H1 (cell line): ENCODE measurements at regions not wholly inside any gene's neighbourhood (a gene's known extent, or its start where the extent isn't known, plus 50 kb on each side); places are given as distances from the start of the nearest gene placed in this dataset.

Experiments
- EZH2 ChIP-seq: fragments of 200-600 bp; sonication (generic); IDR thresholded peaks from 2 replicates; pipeline ENCODE4 v1.7.1; 2012; ENCODE audit warnings: low read depth, mild to moderate bottlenecking, moderate library complexity, low read length, inconsistent platforms; ENCODE audit not compliant: severe bottlenecking
- HDAC2 ChIP-seq, 2 experiments: fragments of 300-600 bp in 1 of 2; sonication (generic) in 1 of 2; IDR thresholded peaks; 2 replicates each; pipeline ENCODE4 v1.6.1; 2011 to 2012; ENCODE audit warnings: low read depth in 2 of 2, low read length in 2 of 2, mild to moderate bottlenecking in 2 of 2, moderate library complexity in 2 of 2, borderline replicate concordance in 1 of 2, inconsistent platforms in 1 of 2
- JUND ChIP-seq: IDR thresholded peaks from 2 replicates; pipeline ENCODE4 v1.6.1; 2011; ENCODE audit warnings: mild to moderate bottlenecking, improper control_type of control experiment, low read length
- KDM1A ChIP-seq: fragments of 200-600, 300-600 bp; sonication (generic); IDR thresholded peaks from 2 replicates; pipeline ENCODE4 v1.7.1; 2016; ENCODE audit warnings: mild to moderate bottlenecking, low read length, borderline replicate concordance
- MAFK ChIP-seq: IDR thresholded peaks from 2 replicates; pipeline ENCODE4 v1.6.1; 2012; ENCODE audit warnings: low read depth, mild to moderate bottlenecking, improper control_type of control experiment, low read length
- NANOG ChIP-seq: IDR thresholded peaks from 2 replicates; pipeline ENCODE4 v1.6.1; 2011; ENCODE audit warnings: low read length, low read depth, mild to moderate bottlenecking, inconsistent platforms; ENCODE audit not compliant: insufficient read depth, poor library complexity, severe bottlenecking
- POLR2A ChIP-seq, 2 experiments: IDR thresholded peaks; 1 replicate in 1 of 2; 2 replicates in 1 of 2; pipeline ENCODE4 v1.6.1; 2011; ENCODE audit warnings: low read depth in 2 of 2, low read length in 2 of 2, mild to moderate bottlenecking in 2 of 2; ENCODE audit errors: control extremely low read depth in 1 of 2
- SP1 ChIP-seq: IDR thresholded peaks from 2 replicates; pipeline ENCODE4 v1.6.1; 2011; ENCODE audit warnings: low read depth, low read length
- SP2 ChIP-seq: IDR thresholded peaks from 2 replicates; pipeline ENCODE4 v1.6.1; 2012; ENCODE audit warnings: mild to moderate bottlenecking, low read length, inconsistent platforms
- TF ChIP-seq, protein P1 (sequence below): IDR thresholded peaks from 2 replicates; pipeline ENCODE4 v1.6.1; 2012; ENCODE audit warnings: low read length, inconsistent platforms

DNA sequence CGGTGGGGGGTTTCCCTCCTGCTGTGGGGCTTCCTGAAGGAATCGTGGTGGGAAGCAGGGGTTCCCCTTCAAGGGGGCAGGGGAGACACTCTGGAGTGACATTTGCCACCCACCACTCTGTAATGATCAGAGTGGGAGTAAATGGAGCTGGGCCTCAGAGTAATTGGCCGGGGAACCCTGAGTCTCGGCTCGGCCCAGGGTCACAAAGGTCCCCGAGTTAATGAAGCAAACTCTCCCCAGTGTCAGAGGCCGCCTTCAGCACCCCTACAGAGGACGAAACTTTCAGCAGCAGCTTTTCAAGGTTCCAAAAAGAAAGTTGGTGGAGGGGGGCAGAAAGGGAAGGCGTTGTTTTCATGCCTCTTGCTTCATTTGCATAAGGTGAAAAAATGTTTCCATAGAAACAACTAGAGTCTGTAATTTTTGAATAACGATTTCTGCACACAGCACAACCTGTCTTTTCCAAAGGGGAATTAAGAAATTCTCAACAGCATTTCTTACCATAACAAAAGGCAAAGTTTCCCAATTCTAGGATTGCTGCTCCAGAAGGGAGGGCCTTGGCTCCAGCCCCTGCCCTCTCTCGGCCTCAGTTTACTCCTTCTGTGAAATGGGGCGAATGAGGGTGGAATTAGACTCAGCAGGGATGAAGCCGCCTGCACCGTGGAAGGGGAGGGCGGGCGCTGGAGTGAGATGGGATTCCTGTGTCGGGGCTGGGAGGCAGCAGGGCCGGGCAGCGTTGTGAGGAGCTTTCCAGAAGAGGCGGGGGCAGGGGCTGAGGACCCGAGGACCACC, 67.0 kb upstream of the BEGAIN start (continued):
- TF ChIP-seq KDM1A = peak; percentile 90; the same call in 1 of the 2 replicates
- TF ChIP-seq SP1 = no peak
- no peak for TF ChIP-seq SP2
- peak in 1 of 2 experiments; percentile 62; a peak in 1 of 4 replicates for TF ChIP-seq HDAC2 (IDR thresholded peaks at IDR 0.05; ENCODE audit: borderline replicate concordance in 1 of 2, low read depth in 2 of 2, low read length in 2 of 2)
- no peak for TF ChIP-seq EZH2
- no peak for TF ChIP-seq POLR2A (IDR thresholded peaks at IDR 0.05; ENCODE audit: control extremely low read depth in 1 of 2, low read depth in 2 of 2, low read length in 2 of 2)
- TF ChIP-seq MAFK = no peak
- TF ChIP-seq, protein P1, sequence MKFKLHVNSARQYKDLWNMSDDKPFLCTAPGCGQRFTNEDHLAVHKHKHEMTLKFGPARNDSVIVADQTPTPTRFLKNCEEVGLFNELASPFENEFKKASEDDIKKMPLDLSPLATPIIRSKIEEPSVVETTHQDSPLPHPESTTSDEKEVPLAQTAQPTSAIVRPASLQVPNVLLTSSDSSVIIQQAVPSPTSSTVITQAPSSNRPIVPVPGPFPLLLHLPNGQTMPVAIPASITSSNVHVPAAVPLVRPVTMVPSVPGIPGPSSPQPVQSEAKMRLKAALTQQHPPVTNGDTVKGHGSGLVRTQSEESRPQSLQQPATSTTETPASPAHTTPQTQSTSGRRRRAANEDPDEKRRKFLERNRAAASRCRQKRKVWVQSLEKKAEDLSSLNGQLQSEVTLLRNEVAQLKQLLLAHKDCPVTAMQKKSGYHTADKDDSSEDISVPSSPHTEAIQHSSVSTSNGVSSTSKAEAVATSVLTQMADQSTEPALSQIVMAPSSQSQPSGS = no peak
- no peak for TF ChIP-seq NANOG
- no peak for TF ChIP-seq JUND
